ENCODE measurements at regions not wholly inside any gene's neighbourhood (a gene's known extent, or its start where the extent isn't known, plus 50 kb on each side); places are given as distances from the start of the nearest gene placed in this dataset.
"Not testable (repeated sequence)": the region's sequence is repeated elsewhere in the genome, so short reads cannot be mapped to it uniquely, and the experiment has no call there.

- intact Hi-C loops (cut with DNase I); ATAC-seq; DNase-seq (ENCODE audit: low spot score): not testable (repeated sequence)
Observed at GRCh38 chr7:76928751-76929150, 103.4 kb downstream of the SPDYE17 start.

GRCh38 chr7:76927741-76928393 is 104.3 kb downstream of the SPDYE17 start:
- ATAC-seq; DNase-seq (ENCODE audit: low spot score); intact Hi-C loops (cut with DNase I): not testable (repeated sequence)

GRCh38 chr7:76926416-76926815 is 105.7 kb downstream of the SPDYE17 start:
- ATAC-seq; intact Hi-C loops (cut with DNase I); DNase-seq (ENCODE audit: low spot score): not testable (repeated sequence)

GRCh38 chr7:76924756-76925155 is 107.4 kb downstream of the SPDYE17 start:
- ATAC-seq; intact Hi-C loops (cut with DNase I); DNase-seq (ENCODE audit: low spot score): not testable (repeated sequence)

- intact Hi-C loops (cut with DNase I); ATAC-seq; DNase-seq (ENCODE audit: low spot score): not testable (repeated sequence)
Observed at GRCh38 chr7:76918619-76919018, 113.5 kb downstream of the SPDYE17 start.

GRCh38 chr7:76914361-76914760 is 117.8 kb downstream of the SPDYE17 start:
- intact Hi-C loops (cut with DNase I); DNase-seq (ENCODE audit: low spot score); ATAC-seq: not testable (repeated sequence)

GRCh38 chr7:76912011-76912814 is 119.9 kb downstream of the SPDYE17 start:
- DNase-seq (ENCODE audit: low spot score); intact Hi-C loops (cut with DNase I): not testable (repeated sequence)
- ATAC-seq: peak; percentile 32

- DNase-seq (ENCODE audit: low spot score); intact Hi-C loops (cut with DNase I); ATAC-seq: not testable (repeated sequence)
Observed at GRCh38 chr7:76904688-76905087, 127.5 kb downstream of the SPDYE17 start.

GRCh38 chr7:76901944-76902710 is 130.0 kb downstream of the SPDYE17 start:
- ATAC-seq; intact Hi-C loops (cut with DNase I); DNase-seq (ENCODE audit: low spot score): not testable (repeated sequence)

GRCh38 chr7:76898807-76899206 is 133.4 kb downstream of the SPDYE17 start:
- intact Hi-C loops (cut with DNase I); DNase-seq (ENCODE audit: low spot score); ATAC-seq: not testable (repeated sequence)

GRCh38 chr7:76897007-76897406 is 135.2 kb downstream of the SPDYE17 start:
- ATAC-seq; intact Hi-C loops (cut with DNase I); DNase-seq (ENCODE audit: low spot score): not testable (repeated sequence)

GRCh38 chr7:76895696-76896095 is 136.5 kb downstream of the SPDYE17 start:
- intact Hi-C loops (cut with DNase I); DNase-seq (ENCODE audit: low spot score); ATAC-seq: not testable (repeated sequence)

- ATAC-seq; DNase-seq (ENCODE audit: low spot score); intact Hi-C loops (cut with DNase I): not testable (repeated sequence)
Observed at GRCh38 chr7:76891771-76892170, 140.4 kb downstream of the SPDYE17 start.

GRCh38 chr7:76879733-76880288 is 152.3 kb downstream of the SPDYE17 start:
- DNase-seq (ENCODE audit: low spot score); intact Hi-C loops (cut with DNase I); ATAC-seq: not testable (repeated sequence)

- ATAC-seq; DNase-seq (ENCODE audit: low spot score); intact Hi-C loops (cut with DNase I): not testable (repeated sequence)
Observed at GRCh38 chr7:76875760-76876159, 156.4 kb downstream of the SPDYE17 start.

- intact Hi-C loops (cut with DNase I); ATAC-seq; DNase-seq (ENCODE audit: low spot score): not testable (repeated sequence)
Observed at GRCh38 chr7:76870504-76870808, 161.7 kb downstream of the SPDYE17 start.

- intact Hi-C loops (cut with DNase I); DNase-seq (ENCODE audit: low spot score): not testable (repeated sequence)
- peak; percentile 85 for ATAC-seq
Observed at GRCh38 chr7:76867364-76867889, 164.7 kb downstream of the SPDYE17 start.

- DNase-seq (ENCODE audit: low spot score); intact Hi-C loops (cut with DNase I); ATAC-seq: not testable (repeated sequence)
Observed at GRCh38 chr7:76863150-76863773, 168.9 kb downstream of the SPDYE17 start.
